HG03159 (cell line): ENCODE measurements at regions not wholly inside any gene's neighbourhood (a gene's known extent, or its start where the extent isn't known, plus 50 kb on each side); places are given as distances from the start of the nearest gene placed in this dataset.
"Not testable (repeated sequence)": the region's sequence is repeated elsewhere in the genome, so short reads cannot be mapped to it uniquely, and the experiment has no call there.

Experiments used
- ATAC-seq: cut with Tn5 transposase; IDR thresholded peaks from one replicate; pipeline ENCODE4 v1.9.1; 2021; ENCODE audit warnings: mild to moderate bottlenecking, moderate library complexity; ENCODE audit not compliant: unreplicated experiment

DNA sequence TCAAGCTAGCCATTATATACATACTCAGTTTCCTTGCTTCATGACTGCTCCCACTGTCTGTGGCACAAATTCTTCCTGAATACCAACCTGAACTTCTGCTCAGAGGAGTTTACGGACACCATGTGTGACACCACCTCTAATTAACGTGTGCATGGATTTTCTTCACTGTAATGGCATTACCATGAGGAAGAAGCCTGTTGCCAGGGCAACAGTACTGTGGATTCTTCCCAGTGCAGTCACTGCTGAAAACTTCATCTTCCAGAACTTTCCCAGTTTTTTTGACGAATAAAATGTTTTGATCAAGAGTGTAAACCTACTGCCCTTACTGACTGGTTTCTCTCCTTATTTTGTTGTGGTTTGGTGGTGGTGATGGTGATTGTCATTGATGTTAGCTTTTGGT lies 444.3 kb upstream of the NRSN1 start:
- ATAC-seq, result no peak

DNA sequence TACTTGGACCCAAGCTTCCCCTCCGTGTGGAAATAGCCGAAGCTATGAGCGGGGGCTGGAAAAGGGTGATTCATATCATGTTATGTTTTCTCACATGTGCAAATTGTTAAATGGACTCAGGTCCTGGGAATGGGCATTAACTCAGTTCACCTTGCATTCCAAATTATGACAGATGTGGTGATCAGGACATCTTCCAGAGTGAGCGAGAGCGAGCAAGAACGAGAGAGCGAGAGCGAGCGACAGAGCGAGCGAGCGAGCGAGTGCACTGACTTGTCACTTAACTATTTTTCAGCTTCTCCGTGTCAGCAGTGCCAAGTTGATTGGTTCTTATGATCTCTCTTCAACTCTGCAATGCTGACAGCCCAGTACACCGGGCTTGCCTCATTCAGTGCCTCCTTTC lies 437.4 kb upstream of the NRSN1 start:
- no peak for ATAC-seq

DNA sequence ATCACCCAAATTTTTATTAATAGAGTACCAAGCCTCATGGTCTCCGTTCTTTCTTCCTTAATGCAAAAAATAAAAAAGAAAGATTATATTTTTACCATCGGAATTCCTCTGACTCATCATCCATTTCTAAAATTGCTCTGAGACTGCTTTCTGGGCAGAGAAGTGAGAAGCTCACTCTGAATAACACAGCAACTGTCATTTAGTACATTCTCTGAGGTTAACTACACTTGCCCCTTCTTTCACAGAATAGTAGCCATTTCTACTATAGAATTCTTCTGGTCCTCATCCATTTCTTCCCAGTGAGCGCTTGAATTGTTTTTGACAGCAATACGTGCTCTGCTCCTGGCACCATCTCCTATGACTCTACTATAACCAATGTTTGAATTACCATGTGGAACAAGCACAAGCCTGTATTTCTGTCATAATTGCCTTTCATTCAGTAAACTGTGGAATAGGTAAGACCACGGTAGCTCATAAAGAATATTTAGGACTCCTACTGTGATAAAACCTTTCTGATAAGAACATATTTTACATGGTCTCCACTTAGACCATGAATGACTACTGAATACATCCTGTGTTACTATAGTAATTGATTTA lies 435.5 kb upstream of the NRSN1 start:
- ATAC-seq, result no peak

DNA sequence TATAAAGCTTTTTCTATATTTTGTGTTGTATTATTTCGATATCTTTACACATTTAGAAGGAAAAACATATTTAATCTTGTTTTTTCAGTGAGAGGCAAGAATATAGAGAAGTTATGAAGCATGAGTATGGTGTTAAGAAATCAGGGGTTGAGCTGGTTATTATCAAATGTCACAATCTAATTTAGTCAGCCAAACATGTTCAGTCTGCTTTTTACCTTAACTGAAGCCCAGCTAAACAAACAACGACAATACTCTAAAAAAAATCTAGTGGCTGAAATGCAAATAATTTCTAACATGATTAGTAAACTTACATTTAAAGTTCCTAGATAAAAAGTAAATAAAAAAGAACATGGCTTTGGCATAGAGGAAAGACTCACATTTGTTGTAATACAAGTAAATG lies 433.8 kb upstream of the NRSN1 start:
- no peak for ATAC-seq

DNA sequence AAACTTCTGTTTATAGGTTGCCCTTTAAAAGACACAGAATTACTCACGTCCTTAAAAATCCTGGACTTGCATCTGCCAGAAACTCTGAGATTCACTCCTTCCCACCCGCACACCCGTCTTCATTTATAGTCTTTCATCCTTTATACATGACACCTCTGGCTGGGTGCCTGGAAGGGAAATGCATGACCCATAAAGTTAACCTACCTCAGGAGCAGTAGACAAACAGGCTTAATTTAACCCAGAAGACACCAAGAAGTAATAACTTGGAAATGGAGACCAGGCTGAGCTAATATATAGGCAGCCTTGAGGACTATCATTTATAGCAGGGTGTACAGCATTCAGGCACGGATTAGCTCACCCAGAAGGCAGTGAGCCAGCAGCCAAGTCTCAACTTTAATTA lies 429.0 kb upstream of the NRSN1 start:
- ATAC-seq, result no peak

DNA sequence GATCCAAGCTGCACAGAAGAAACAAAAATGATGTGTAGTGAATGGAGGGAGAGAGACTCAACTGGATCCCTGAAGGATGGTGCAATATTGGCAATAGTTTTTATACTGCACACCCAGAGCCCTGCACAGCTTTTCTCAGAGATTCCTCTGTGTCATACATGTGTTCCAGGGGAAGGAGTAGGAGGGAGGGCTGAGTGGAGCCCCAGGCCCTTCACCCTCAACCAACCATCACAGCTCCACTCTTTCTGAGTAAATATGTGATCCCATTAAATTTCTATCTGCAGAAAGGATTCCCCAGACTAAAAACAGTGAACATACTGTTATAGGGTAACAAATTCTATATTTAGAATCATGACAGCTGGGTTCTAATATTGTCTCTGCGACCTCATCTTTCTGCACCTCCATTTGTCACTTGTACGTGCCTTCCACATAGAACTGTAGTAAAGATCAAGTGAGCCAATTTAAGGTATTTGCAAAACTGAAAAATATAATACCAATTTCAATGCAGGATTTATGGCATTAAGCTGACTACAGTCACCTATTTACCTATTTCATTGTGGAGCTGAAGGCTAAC lies 421.4 kb upstream of the NRSN1 start:
- no peak for ATAC-seq

DNA sequence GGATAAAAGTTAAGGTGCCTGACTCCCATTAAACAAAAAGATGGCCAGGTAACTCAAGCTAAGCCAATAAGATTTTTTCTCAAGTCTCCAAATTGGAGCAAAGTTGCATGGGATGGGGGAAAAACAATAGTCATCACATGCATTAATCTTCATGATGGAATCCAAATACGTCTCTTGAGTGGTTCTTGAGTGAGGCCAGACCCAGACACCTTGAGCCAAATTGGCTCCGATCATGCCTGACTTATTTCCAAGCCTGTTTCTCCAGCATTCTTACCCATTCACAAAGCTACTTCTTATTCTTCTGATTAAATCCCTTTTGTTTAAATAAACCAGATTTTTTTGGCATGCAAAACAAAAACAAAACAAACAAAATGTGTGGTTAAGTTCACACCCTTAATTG lies 420.3 kb upstream of the NRSN1 start:
- ATAC-seq, result no peak

DNA sequence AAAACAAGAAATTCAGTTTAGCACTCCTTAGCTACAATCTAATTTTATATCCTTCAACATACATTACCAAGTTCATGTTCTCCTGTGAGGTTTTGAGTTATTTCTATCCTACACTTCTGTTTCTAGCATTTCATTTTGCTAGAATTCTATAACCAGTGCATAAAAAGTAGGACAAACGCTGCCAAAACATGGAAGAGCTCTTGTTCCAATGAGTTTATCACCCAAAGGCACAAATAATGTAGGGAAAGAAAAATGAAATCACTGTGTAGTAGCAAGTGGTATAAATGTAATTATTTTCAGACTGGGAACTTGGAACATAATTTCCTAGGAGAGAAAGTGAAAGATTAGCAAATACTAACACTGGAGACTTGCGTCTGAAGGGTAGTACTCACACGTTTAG lies 413.3 kb upstream of the NRSN1 start:
- ATAC-seq, result no peak

DNA sequence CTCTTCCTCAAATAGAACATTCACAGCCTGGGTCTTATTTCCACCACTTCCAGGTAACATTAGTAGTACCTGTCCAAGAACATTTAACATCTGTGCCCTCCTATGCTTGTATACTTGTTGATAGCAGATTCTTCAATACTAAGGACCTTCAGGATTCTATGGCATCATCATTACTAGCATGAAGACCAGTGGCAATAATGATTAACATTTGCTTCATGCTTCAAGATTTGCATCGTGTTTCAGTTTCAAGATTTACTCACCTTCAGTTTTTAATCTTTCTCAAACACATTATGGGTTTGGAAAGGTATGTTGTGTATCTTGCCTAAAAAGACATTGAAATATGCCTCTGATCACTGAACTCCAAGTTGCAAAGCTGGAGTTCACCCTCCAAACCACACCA lies 412.8 kb upstream of the NRSN1 start:
- ATAC-seq, result peak; percentile 86

DNA sequence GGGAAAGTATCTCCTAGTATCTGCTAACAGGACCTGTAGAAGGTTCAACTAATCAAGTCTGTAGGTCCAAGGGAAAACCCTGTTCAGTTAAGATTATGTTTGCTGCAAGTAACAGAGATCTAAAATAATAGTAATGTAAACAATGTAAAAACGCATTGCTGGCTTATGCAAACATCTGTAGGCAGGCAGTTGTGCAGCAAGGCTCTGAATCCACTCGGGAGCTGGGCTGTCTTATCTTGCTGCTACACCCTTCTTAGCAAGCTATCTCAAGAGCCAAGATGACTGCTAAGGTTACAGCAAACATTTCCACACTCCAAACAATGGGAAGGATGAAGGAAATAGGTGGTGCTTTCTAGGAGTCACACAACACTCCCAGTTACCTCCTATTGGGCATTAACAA lies 397.3 kb upstream of the NRSN1 start:
- ATAC-seq, result no peak

DNA sequence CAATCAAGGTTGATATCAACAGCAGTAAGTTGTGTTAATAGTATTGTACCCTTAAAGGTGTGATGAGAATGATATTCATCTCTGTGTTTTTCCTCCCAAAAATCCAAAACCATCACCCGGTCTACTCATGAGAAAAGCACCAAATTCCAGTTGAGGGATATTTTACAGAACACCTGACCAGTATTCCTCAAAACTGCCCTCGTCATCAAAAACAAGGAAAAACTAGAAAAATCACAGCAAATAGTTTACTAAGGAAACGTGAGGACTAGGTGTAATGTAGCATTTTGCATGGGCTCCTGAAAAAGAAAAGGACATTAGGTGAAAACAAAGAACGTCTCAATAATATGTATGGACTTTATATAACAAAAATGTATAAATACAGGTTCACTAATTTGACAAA lies 394.4 kb upstream of the NRSN1 start:
- no peak for ATAC-seq

DNA sequence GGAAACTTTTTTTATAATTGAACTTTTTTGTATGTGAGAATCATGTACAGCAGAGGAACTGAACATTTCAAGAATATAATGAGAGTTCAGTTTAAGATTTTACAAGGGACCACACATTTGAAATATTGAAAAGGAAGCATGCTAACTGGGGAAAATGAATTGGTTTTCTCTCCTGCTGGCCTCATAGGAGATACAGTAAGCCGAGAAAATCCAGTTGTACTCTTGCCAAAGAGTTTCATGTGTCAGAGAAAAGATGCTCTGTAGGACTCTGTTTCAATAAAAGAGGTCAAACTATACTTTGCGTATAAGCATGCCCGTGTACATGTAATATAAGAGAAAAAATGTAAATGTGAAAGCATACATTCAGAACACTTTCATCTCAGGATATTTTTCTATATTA lies 393.5 kb upstream of the NRSN1 start:
- ATAC-seq, result no peak

DNA sequence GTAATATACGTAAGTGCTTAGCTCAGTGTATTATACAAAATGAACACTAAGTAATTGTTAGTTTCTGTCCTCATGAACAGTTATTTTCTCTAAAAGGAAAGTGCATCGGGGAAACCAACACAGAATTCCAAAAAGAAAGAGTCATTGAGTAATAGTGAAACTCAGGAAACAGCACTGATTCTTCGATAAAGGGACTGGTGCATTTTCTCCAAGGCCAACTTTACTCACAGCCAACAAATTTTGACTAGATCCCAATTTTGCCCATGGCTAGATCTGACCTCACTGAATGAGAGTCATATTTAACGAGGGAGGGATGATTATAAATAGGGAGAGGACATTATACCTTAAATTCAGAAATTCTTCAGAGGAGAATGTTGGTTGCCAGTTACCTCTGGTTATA lies 390.9 kb upstream of the NRSN1 start:
- ATAC-seq, result no peak

DNA sequence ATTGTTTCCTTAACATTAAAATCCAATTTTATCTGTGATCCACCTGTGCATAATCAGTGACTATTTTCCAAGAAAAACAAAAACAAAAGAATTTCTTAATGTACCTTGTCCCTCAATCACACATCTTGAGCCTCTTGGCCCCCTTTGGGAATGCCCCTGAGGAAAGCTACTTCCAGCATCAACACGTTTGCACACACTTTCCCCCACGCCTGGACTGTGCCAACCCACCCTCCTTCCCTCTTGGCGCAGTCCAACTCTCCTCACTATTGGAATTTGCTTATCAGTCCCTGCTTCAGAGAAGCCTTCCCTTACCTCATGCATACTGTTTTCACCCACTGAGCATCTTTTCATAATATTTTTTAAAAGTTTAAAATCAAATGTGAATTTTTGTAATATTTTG lies 389.4 kb upstream of the NRSN1 start:
- no peak for ATAC-seq

DNA sequence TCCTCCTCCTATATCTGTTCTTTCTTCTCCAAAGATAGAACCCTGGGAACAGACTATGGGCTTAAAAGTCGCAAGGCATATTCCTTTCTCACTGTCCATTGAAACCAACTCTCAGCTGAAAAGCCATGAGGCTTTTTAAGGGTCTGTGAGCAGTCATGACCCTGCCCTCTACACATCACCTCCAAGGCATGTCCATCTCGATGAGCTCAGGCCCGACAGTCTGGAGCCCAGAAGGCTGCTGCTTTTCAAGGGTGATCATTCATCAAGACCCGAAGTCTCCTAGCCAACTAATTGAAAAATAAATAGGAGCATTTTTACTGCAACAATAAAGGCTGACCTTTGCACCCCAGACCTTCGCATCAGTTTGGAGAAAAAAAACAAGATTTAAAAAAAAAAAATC lies 378.8 kb upstream of the NRSN1 start:
- no peak for ATAC-seq

DNA sequence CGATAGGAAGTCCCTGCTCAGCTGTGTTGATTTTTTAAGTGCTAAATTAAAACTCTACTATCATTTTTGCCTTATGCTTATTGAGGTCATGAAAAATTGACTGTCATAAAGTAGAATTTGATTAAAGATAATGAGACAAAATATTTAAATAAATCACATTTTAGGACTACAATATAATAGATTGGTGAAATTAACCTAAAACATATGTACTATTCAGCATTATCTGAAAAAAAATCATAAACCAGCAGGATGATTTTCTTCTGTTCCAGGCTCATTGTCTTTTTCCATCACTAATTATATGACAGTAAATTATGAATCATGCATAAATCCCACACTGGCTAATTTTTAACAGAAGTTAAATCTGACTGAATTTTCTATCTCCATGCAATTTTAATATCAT lies 373.6 kb upstream of the NRSN1 start:
- no peak for ATAC-seq

DNA sequence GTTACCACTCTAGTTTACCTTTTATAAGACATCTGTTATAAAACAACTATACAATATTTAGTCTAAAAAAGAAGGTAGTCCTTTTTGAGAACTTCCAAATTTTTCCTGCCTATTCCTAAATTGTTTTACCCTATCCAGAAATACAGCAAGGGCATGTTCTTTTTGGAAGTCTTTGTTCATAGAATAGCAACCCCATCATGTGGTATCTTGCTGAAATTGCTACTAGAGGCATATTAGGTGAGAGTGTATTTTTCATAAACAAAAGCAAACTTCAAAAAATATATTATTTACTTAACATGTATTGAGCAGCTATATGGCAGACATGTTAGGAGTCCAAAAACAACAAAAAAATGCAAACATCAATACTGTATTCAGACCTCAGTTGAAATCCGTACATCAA lies 371.8 kb upstream of the NRSN1 start:
- ATAC-seq, result no peak

DNA sequence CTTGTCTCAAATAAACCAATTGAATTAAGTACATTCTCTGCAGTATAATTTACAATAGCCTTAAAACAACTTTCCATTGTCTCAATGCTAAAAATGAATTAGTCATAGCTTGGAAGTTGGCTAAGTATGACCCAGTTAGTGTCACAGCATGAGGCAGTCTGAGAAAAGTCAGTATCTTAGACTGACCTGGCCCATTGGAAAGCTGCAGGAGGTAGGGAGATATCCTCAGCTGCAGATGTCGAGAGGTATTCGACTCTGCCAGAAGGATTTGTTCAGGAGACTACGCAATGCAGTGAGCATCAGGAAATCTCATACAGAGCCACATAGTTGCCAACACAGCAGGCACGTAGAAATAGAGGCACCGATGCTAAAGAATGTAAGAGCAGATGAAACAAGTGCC lies 350.9 kb upstream of the NRSN1 start:
- ATAC-seq, result no peak

DNA sequence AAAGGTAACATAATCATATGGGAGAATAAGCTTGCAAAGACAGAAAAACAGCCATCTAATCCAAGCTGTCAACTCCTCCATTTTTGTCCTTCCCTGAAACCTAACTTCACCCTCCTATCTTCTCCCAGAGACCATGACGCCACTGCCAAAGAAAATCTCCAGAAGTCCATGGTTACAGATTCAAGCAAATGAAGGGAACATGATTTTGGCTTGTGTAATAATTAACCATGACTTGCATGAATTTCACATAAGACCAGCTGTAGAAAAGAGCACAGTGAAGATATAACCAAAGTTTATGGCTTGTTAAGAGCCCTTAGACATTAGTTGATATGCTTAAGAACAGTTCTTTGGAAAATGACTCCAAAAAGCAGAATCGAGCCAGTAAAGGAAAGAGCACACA lies 342.1 kb upstream of the NRSN1 start:
- no peak for ATAC-seq

DNA sequence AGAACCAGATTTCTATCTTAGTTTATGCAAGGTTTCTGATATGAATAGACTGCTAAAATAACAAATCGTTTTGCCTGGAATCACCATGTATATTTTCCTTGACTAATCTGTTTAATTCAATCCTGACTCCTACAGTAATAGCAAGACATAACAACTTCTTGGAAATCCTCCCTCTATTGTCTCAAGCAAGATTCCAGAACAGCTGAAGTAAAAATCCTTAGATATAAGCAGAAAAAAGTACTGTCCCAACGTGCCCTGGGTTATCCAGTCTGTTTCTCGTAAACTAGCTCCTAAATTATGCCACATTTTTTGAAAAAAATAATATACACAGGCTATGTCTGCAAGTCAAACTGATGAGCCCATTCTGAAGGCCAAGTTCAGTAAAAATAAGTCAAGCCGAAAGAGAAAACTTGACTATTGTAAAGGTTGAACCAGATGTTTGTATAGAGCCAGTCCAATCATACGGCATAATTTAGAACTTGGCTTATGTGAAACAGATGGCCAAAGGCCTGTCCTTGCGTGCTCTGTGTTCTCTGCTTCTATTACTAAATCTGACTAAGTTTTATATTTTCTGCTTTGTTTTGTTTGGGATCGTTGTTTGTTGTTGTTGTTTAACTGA lies 341.6 kb upstream of the NRSN1 start:
- ATAC-seq, result no peak

DNA sequence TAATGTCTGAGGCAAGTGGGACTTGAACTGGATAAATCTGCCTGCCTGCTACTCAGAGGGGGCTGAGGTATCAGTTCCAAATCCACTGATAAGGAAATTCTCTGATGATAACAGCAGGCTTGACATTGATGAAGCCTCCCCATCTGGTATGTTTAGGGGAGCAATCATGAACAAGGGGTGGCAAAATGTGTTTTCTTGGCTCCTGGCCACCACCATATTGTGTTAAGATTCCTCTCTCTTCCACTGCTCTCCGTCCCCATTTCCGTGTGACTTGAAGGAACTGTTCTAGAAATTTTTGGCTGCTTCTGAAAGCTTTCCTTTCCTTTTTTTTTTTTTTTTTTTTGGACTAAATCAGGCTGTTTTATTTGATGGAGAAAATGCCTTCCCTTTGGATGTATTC lies 335.3 kb upstream of the NRSN1 start:
- no peak for ATAC-seq

DNA sequence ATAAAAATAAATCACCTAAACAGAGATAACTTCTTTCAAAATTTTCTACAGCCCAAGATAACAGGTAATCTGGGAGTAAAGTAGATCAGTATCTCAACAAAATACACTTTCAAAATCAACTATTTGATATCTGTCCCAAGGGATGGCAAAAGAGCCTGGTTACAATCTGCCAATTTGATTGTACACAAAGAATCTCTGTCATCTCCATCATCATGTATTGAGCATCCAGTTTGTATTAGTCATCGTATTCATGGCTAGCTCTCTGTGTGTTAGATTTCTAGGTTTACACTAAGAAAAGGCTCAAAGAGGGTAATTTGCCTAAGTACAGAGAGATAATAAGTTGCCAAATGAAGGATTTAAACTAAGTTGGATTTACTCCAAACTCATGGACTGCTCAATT lies 329.0 kb upstream of the NRSN1 start:
- ATAC-seq, result no peak

DNA sequence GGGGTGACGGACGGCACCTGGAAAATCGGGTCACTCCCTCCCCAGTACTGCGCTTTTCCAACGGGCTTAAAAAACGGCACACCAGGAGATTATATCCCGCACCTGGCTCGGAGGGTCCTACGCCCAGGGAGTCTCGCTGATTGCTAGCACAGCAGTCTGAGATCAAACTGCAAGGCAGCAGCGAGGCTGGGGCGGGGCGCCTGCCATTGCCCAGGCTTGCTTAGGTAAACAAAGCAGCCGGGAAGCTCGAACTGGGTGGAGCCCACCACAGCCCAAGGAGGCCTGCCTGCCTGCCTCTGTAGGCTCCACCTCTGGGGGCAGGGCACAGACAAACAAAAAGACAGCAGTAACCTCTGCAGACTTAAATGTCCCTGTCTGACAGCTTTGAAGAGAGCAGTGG lies 321.7 kb upstream of the NRSN1 start:
- not testable (repeated sequence) for ATAC-seq
